Epidermal melanocyte (primary cell): ENCODE measurements at regions not wholly inside any gene's neighbourhood (a gene's known extent, or its start where the extent isn't known, plus 50 kb on each side); places are given as distances from the start of the nearest gene placed in this dataset.
A peak's percentile ranks its signal among the peaks of the same experiment; 100 is the strongest.
"Not testable (repeated sequence)": the region's sequence is repeated elsewhere in the genome, so short reads cannot be mapped to it uniquely, and the experiment has no call there.

Experiments
- DNase-seq: peaks from one replicate; pipeline ENCODE4 v3.0.0; 2011; ENCODE audit warnings: low spot score; ENCODE audit not compliant: insufficient read length

DNA sequence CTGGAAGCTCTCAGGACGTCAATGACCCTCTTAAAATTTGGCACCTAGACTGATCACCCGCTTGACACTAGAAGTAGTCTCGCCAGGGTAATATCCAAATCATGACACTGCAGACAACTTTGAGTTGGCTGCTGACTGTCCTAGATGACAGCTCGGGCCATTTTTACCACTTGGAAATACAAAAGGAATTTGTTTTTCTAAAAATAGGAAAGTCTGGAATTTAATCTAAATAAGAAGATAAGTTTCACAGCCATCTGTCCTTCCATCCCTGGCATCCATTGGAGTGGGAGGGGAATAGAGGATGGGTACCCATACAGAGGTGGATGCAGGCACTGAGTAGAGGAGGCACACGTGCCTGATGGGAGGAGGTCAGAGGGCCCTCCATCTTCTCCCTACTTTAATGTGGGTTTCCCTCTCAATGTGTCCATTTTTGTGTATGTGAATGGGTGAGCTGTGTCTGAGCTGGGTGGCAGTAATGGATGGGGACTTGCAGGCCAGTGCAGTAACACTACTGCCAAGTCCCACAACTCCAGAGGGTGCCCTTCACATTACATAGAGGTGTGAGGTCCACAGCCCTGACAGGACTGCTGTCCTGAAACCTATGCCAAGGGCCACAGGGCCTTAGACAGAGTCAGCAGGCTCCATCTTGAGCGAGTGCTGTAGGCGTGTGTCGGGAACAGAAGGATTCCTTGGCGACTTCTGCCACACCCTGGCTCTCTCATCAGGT, 104.8 kb upstream of the IPO9 start:
- no peak for DNase-seq

- no peak for DNase-seq
These were observed 104.2 kb upstream of the IPO9 start for GRCh38 chr1:201724766-201725118.

- no peak for DNase-seq
These were observed 102.3 kb upstream of the IPO9 start for GRCh38 chr1:201726700-201727099.

GRCh38 chr1:201728731-201729130, 100.2 kb upstream of the IPO9 start:
- no peak for DNase-seq

GRCh38 chr1:201729973-201730608, 98.9 kb upstream of the IPO9 start:
- no peak for DNase-seq

- DNase-seq: no peak
These were observed 98.3 kb upstream of the IPO9 start for GRCh38 chr1:201730611-201731010.

GRCh38 chr1:201731142-201731541, 97.8 kb upstream of the IPO9 start:
- no peak for DNase-seq

DNA sequence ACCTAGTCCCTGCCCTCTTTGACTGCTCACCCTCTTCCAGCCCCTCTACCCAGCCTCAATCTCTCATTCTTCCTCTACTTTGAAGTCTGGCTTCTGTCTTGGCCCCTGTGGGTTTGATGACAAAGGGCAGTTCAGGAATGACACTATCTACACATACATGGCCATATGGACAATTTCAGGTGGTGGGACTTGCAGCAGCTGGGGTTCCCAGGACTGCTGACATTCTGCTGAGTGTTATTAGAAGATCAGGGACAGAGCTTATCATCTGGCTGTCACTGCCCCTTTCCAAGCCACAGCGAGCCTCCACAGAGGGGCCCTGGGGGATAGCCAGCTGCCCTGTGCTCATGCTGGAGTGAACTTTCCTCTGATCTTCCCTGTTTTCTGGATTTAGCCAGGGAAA, 97.4 kb upstream of the IPO9 start:
- DNase-seq: no peak

DNA sequence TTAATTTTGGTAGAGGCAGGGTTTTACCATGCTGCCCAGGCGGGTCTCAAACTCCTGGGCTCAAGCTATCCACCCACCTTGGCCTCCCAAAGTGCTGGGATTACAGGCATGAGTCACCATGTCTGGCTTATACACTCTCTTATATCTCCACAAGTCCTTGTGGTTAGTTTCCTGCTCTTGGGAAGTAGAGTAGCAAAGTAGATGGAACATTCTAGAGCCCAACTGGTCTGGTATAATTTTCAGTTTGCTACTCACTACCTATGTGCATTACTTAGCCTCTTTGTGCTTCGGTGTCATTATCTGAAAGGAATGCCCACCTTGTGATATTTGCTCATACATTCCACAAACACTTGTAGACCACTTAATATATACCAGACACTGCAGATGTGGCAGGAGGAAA, 96.6 kb upstream of the IPO9 start:
- no peak for DNase-seq

DNA sequence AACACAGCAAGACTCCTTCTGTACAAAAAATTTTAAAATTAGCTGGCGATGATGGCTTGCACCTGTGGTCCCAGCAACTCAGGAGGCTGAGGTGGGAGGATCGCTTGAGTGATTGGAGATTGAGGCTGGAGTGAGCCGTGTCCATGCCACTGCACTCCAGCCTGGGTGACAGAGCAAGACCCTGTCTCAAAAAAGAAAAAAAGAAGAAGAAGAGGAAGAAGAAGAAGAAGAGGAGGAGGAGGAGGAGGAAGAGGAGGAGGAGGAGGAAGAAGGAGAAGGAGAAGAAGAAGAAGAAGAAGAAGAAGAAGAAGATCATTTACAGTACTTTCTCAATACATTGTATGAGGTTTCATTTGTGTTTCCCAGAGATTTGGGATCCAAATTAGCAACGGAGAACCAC, 94.7 kb upstream of the IPO9 start:
- DNase-seq: not testable (repeated sequence)

DNA sequence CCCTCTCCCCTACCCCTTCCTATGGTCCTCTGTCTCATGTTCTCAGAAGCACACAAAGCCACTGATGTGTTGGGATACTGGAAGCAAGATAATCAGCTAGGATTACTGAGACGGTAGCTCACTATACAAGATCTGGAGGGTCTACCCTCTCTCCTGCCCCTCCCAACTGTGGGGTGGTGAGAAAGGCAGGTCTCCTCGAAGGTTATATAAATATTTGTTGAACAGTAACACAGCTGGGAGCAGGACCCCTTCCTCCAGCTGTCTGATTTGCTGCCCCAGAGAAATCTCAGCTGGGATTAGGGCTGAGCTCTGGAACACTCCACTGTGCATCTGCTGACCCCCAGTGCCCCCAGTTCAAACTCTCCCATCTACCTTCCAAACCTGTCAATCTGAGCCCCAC, 94.2 kb upstream of the IPO9 start:
- no peak for DNase-seq

GRCh38 chr1:201736707-201737320, 92.1 kb upstream of the IPO9 start:
- no peak for DNase-seq

GRCh38 chr1:201737352-201738060, 91.5 kb upstream of the IPO9 start:
- DNase-seq: peak; percentile 77

GRCh38 chr1:201739080-201739479, 89.9 kb upstream of the IPO9 start:
- no peak for DNase-seq

GRCh38 chr1:201739492-201740085, 89.4 kb upstream of the IPO9 start:
- DNase-seq: no peak

- DNase-seq: no peak
These were observed 88.8 kb upstream of the IPO9 start for GRCh38 chr1:201740086-201740541.

DNA sequence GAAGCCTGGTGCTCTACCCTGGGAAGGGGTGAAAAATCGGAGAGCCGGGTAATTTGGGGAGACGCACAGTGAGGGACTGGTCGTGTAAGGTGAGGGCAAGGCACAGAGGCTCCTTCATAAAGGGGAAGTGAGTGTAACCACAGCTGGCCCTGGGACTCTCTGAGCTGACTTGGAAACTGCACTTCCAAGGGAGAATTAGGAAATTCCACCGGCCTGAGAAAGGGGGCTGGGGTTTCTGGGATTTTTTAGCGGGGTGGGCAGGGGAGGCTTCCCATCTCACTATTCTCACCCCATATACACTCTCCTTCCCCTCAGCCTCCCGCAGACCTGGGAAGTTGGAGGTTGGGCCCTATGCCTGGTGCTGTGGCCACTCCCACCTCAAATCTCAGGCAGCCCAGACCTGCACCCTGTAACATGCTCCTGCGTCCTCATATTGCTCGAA, 88.3 kb upstream of the IPO9 start:
- DNase-seq: no peak

DNA sequence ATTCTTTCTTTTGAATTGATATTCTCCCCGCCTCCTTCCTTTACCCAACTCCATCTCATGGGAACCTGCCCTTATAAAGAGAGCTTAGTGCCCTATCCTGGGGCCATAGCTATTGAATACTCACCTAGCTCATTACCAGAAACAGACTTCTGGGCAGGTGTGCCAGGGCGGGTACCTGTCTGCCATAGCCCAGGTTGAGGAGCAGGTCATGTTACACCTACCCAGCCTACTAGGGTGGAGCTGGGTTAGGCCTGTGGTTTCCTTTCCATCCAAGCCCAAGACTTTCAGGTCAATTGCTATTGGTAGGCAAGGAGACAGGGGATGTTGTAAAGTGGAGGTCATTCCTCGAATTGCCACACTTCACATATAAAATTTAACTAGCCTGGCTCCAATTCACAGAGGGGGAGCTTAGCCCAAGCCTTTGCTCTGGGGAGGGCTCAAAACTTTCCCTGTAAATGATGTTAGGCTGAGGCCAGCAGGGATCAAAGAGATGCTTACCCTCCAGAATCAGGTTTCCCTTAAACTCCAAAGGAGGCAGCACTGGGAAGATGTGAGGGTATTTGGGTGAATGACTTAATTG, 87.1 kb upstream of the IPO9 start:
- DNase-seq: no peak

GRCh38 chr1:201742476-201742875, 86.5 kb upstream of the IPO9 start:
- no peak for DNase-seq

- DNase-seq: no peak
These were observed 85.8 kb upstream of the IPO9 start for GRCh38 chr1:201742955-201743805.
